Ishikawa (cell line): ENCODE measurements at regions not wholly inside any gene's neighbourhood (a gene's known extent, or its start where the extent isn't known, plus 50 kb on each side); places are given as distances from the start of the nearest gene placed in this dataset.

ENCODE experiments used
- CEBPB ChIP-seq: IDR thresholded peaks from 2 replicates; pipeline ENCODE4 v1.6.1; 2012
- CREB1 ChIP-seq: IDR thresholded peaks from 2 replicates; pipeline ENCODE4 v1.6.1; 2012; ENCODE audit warnings: low read depth
- EGR1 ChIP-seq: IDR thresholded peaks from 2 replicates; pipeline ENCODE4 v1.6.1; 2012
- EP300 ChIP-seq: IDR thresholded peaks from 2 replicates; pipeline ENCODE4 v1.6.1; 2012; ENCODE audit warnings: borderline replicate concordance
- FOXM1 ChIP-seq: IDR thresholded peaks from 2 replicates; pipeline ENCODE4 v1.6.1; 2012; ENCODE audit warnings: low read depth, borderline replicate concordance
- MAX ChIP-seq: IDR thresholded peaks from 2 replicates; pipeline ENCODE4 v1.6.1; 2012
- NFIC ChIP-seq: IDR thresholded peaks from 2 replicates; pipeline ENCODE4 v1.6.1; 2012
- RAD21 ChIP-seq: IDR thresholded peaks from 2 replicates; pipeline ENCODE4 v1.6.1; 2012; ENCODE audit warnings: low read depth
- TAF1 ChIP-seq: IDR thresholded peaks from 2 replicates; pipeline ENCODE4 v1.6.1; 2012; ENCODE audit warnings: low read depth, mild to moderate bottlenecking
- TCF12 ChIP-seq: IDR thresholded peaks from 2 replicates; pipeline ENCODE4 v1.6.1; 2012; ENCODE audit warnings: low read depth
- TEAD4 ChIP-seq: IDR thresholded peaks from 2 replicates; pipeline ENCODE4 v1.6.1; 2012
- YY1 ChIP-seq: IDR thresholded peaks from 2 replicates; pipeline ENCODE4 v1.6.1; 2012; ENCODE audit warnings: low read depth
- ZBTB7A ChIP-seq: IDR thresholded peaks from 2 replicates; pipeline ENCODE4 v1.6.1; 2012; ENCODE audit warnings: low read depth
- TF ChIP-seq, protein P1 (sequence below): IDR thresholded peaks from 2 replicates; pipeline ENCODE4 v1.6.1; 2012
- TF ChIP-seq, protein P2 (sequence below): IDR thresholded peaks from 2 replicates; pipeline ENCODE4 v1.6.1; 2012; ENCODE audit warnings: low read depth, mild to moderate bottlenecking

DNA sequence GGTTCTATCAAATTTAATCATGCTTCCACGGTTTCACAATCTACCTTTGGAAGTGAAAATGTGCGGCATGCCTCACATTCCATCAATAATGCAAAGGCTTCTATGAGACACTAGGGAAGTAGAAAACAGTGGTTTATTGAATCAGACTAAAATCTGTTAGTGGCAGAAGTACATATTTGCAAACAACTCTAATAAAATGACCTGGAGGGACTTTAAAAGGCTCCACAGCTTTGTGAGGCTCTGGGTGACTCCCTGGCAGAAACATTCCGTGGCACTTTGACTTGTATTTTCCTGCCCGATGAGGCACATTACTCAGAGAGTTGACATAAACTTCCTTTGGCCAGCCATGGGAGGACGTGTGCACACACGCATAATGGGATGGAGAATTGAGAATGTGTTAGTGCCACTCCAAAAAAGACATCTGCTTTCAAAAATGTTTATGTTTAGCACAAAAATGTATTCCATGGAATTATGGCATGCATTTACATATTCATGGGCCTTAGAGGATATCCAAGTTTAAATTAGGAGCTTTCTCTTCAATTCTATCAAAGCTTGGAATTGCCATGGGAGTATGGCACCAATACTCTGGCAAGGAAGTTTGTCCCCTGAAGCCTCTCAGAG lies 60.0 kb upstream of the SSX2IP start:
- no peak for TF ChIP-seq TCF12
- TF ChIP-seq FOXM1, result no peak
- no peak for TF ChIP-seq YY1
- TF ChIP-seq ZBTB7A, result no peak
- no peak for TF ChIP-seq RAD21
- TF ChIP-seq, protein P1, sequence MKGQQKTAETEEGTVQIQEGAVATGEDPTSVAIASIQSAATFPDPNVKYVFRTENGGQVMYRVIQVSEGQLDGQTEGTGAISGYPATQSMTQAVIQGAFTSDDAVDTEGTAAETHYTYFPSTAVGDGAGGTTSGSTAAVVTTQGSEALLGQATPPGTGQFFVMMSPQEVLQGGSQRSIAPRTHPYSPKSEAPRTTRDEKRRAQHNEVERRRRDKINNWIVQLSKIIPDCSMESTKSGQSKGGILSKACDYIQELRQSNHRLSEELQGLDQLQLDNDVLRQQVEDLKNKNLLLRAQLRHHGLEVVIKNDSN, result no peak
- TF ChIP-seq, protein P2, sequence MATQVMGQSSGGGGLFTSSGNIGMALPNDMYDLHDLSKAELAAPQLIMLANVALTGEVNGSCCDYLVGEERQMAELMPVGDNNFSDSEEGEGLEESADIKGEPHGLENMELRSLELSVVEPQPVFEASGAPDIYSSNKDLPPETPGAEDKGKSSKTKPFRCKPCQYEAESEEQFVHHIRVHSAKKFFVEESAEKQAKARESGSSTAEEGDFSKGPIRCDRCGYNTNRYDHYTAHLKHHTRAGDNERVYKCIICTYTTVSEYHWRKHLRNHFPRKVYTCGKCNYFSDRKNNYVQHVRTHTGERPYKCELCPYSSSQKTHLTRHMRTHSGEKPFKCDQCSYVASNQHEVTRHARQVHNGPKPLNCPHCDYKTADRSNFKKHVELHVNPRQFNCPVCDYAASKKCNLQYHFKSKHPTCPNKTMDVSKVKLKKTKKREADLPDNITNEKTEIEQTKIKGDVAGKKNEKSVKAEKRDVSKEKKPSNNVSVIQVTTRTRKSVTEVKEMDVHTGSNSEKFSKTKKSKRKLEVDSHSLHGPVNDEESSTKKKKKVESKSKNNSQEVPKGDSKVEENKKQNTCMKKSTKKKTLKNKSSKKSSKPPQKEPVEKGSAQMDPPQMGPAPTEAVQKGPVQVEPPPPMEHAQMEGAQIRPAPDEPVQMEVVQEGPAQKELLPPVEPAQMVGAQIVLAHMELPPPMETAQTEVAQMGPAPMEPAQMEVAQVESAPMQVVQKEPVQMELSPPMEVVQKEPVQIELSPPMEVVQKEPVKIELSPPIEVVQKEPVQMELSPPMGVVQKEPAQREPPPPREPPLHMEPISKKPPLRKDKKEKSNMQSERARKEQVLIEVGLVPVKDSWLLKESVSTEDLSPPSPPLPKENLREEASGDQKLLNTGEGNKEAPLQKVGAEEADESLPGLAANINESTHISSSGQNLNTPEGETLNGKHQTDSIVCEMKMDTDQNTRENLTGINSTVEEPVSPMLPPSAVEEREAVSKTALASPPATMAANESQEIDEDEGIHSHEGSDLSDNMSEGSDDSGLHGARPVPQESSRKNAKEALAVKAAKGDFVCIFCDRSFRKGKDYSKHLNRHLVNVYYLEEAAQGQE, result no peak
- TF ChIP-seq MAX, result no peak

- TF ChIP-seq NFIC (no peak), ZBTB7A (no peak), TAF1 (no peak), CREB1 (no peak), FOXM1 (no peak), EP300 (no peak), TEAD4 (no peak), MAX (no peak), EGR1 (no peak)
Measured at GRCh38 chr1:84749427-84749826, 59.2 kb upstream of the SSX2IP start.

DNA sequence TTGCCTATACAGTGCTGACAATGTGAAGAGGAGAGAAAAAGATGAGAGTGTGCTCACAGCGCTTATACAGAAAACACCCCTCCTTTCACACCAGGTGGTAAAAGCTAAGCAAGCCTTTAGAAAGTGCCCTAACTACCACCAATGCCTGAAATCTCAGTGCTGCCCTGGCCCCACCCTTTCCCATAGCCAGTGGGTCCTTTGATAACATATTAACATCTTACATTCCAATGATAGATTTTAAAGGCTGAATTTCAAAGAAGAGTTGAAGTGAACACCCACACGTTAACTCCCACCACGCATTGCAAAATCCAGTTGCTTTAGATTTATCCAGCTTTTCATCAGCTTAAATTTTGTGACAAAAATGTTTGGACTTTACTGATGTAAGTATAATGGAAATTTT lies 58.1 kb upstream of the SSX2IP start:
- TF ChIP-seq FOXM1 (no peak), NFIC (no peak), TCF12 (no peak), TEAD4 (no peak), EGR1 (no peak)
- TF ChIP-seq, protein P1, result no peak

- TF ChIP-seq ZBTB7A (no peak), CREB1 (no peak), TCF12 (no peak)
Measured at GRCh38 chr1:84745857-84746256, 55.6 kb upstream of the SSX2IP start.

GRCh38 chr1:84743896-84744295 lies 53.6 kb upstream of the SSX2IP start:
- TF ChIP-seq RAD21 (no peak), TCF12 (no peak), NFIC (no peak), CREB1 (no peak), FOXM1 (no peak), EP300 (no peak), TAF1 (no peak), CEBPB (no peak), ZBTB7A (no peak), EGR1 (no peak), MAX (no peak), TEAD4 (no peak)
- TF ChIP-seq, protein P2, result no peak
- TF ChIP-seq, protein P1, result no peak

GRCh38 chr1:84742653-84743052 lies 52.4 kb upstream of the SSX2IP start:
- no peak for TF ChIP-seq TEAD4
- TF ChIP-seq, protein P1, result no peak
- TF ChIP-seq TCF12, result no peak
- no peak for TF ChIP-seq YY1
- no peak for TF ChIP-seq RAD21
- TF ChIP-seq EGR1, result no peak
- TF ChIP-seq, protein P2, result no peak
- no peak for TF ChIP-seq EP300
- TF ChIP-seq FOXM1, result no peak
- TF ChIP-seq TAF1, result no peak
- TF ChIP-seq CEBPB, result no peak
